RCC 7860 (cell line): ENCODE measurements at regions not wholly inside any gene's neighbourhood (a gene's known extent, or its start where the extent isn't known, plus 50 kb on each side); places are given as distances from the start of the nearest gene placed in this dataset.

Experiments used
- DNase-seq: peaks from one replicate; pipeline ENCODE4 v3.0.0-alpha.2; 2015; ENCODE audit warnings: low spot score
- FAIRE-seq: peaks from 2 replicates; lab custom pipeline; 2012; peaks lifted over from hg19 to GRCh38; lab: Jason Lieb, UNC

DNA sequence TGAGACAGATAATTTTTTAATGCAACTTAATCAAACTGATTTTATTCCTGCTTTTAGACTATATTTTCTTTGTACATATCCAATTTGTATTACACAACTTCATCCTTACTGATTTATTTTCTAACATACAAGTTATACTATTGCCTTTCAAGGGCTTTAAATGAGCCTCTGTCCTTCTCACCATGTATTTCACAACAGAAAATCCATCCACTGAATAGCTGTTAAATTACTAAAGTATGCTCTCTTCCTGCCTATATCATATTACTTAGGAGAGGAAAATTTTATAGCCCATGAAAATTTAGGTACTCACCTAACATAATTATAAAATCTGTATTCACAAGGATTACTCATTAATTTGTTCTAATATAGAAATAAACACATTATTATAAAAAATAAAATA is 528.6 kb downstream of the ANKRD50 start:
- DNase-seq = no peak
- no peak for FAIRE-seq

DNA sequence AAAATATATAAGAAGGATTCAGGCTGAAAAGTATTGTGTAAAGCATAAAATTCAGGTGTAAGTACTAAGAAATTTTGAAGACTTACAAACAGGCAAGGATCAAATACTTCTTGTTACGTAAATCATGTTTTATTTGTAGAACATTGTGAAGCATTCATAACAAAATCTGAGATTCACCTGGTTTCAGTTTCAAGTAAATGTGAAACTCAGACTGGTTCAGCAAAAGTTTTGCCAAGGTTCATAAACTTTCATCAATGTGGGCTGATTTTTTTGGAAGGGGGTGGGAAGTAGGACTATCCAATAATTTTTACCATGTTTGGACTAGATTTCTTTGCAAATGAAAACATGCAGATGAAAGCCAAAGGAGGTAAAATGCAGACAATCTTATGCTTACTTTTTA is 527.7 kb downstream of the ANKRD50 start:
- DNase-seq (no peak), FAIRE-seq (no peak)

DNA sequence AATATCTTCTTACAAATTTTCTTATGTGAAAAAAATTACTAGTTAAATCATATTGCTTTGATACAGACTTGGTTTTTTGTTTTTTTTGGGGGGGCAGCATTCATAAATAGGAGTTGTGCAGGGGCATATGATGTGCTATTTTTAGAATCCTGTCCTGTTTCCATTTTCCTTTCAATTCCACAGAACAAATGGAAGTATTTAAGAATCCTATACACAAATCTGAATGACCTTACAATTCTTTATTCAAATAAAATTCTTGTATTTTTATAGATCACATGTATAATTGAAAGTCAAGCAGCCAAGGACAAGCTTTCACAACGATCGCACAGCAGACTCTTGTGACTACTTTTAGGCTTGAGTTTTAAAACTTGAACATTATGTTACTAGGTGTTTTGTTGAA is 523.9 kb downstream of the ANKRD50 start:
- DNase-seq = no peak
- FAIRE-seq = no peak

DNA sequence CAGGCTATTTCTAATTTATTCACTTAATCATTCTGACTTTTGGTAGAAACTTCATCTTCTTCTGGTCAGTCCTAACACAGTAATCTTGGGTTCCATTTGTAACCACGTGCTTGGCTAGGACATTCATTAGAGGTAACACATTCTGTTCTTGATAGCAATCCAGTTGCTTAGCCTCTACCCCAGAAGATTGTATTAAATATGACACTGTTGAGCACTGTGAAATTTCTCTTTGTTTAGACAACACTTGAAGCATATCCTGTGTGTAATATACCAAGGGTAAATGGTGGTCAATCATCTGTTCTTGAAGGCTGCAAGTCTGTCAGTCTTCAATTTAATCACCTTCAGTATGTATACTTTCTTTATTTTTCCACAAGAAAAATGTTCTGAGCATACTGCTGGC is 523.0 kb downstream of the ANKRD50 start:
- FAIRE-seq (no peak), DNase-seq (no peak)

DNA sequence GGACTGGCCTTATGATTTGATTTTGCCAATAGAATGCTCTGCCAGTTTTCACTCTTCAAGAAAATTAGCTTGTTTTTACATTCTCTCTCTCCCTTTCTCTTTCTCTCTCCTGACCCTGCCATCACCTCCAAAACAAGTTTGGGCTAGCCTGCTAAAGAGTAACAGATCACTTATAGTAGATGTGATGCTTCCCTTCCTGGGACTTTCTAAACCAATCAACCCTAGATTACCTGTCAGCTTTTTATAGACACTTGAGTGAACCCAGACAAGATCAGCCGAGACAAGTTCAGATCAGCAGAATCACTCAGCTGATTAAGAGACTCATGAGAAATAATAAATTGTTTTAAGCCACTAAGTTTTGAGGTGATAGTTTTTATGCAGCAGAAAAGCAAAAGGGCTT is 521.2 kb downstream of the ANKRD50 start:
- no peak for DNase-seq
- FAIRE-seq = no peak

DNA sequence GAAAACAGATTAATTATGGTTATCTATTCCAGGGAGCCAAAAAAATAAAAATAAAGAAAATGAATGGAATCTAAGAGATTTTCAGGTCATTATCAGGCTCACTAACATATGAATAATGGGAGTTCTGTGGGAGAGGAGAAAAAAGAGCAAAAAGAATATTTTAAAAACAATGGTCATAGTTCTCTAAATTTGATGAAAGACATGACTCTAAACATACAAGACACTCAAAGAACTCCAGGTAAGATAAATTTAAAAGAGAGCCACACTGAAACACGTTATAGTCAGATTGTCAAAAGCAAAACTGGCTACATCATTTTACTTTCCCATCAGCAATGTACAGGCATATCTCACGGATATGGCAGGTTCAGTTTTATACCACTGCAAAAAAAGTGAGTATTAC is 520.0 kb downstream of the ANKRD50 start:
- FAIRE-seq = no peak
- DNase-seq = no peak

DNA sequence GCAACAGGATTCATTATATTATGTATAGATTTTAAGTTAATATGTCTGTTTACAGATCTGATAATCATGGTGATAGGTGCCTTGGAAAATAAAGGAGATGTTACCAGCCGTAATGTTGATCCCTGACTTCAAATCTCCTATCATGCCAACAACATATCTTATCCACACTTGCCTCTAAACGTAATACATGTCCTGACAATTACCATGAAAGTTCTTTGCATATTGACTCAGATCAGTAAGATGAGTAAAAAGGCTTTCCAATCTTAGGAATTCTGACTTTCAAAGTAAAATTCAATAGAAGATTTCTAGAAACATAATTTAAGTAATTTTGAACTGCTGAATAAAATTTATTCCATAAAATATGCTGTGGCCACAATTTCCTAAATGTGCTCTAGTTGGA is 513.3 kb downstream of the ANKRD50 start:
- no peak for FAIRE-seq
- DNase-seq = no peak

DNA sequence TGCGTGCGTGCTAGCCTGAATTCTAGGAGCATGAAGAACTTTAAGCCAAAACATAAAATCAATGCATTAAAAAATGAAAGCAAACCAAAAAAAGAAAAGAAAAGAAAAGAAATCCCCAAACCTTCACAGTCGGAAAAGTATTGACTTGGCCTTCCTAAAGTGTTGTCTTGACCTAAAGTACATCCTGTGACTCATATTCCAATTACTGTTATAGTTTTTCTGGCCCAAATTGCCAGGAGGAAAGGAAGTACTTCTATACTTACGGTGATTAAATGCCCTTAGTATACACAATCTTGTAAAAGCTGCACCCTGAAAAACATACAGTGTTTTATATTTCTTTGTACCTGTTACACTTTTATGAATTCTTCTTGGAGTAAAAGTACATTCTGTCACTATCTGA is 512.8 kb downstream of the ANKRD50 start:
- no peak for DNase-seq
- no peak for FAIRE-seq

DNA sequence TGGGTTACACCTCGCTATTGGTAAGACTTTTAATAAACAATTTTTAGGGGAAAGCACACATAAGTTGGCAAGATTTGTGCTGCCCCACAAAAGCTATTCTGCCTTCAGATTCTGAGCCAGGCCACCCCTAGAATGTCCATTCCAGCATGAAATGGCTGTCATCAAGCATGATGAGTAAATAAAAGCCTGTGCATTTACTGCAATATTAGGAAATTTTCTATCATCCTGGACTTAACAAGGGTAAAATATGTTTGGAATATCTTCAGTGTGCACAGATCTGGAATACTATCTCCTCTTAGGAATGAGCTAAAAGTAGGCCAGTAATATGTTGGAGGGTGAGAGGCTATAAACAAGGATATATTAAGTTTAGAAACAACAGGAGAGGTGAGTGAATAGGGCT is 510.9 kb downstream of the ANKRD50 start:
- FAIRE-seq = no peak
- no peak for DNase-seq

DNA sequence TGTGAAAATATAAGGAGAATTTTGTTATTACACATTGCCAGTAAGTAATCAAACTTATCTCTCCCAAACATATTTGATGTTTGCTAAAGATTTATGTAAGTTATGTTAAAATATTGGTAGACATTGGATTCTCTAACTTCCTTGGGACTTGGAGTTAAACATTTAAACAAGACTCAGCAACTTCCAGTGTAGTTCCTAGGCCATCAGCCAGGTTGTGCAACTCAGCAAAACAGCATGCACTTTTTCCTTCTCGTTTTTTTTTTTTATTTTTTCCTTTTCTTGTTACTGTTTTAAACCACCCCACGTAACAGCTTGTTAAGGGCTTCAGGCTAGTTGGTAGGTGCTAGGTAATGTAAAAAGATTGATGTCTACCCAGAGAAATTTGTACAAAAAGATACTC is 510.4 kb downstream of the ANKRD50 start:
- FAIRE-seq (no peak), DNase-seq (no peak)

DNA sequence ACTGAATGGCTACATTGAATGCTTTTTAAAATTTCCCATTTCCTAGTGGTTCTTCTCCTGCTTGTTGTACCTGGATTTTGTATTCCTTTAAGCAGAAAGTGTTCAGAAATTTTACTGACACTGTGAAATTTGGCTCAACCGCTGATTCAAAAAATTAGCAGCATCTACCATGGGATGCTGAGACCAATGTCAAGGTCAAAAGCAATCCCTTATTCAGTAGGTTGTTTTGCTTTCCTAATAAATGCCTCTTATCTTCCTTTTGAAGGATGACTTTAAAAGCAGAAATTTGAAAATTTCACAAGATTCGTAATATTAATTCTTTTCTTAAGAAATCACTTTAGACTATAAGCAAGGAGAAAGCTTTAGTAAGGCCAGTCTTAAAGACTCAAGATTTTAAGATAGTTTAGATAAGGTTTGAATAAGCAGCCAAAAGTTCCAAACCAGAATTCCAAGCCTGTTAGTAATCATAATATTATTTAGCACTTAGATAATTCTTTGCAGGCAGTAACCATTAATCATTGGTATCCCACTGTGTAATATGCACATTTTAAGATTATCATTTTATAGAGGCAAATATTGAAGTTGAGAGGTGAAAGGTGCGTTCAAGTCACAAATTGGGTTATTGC is 508.8 kb downstream of the ANKRD50 start:
- DNase-seq (no peak), FAIRE-seq (no peak)

DNA sequence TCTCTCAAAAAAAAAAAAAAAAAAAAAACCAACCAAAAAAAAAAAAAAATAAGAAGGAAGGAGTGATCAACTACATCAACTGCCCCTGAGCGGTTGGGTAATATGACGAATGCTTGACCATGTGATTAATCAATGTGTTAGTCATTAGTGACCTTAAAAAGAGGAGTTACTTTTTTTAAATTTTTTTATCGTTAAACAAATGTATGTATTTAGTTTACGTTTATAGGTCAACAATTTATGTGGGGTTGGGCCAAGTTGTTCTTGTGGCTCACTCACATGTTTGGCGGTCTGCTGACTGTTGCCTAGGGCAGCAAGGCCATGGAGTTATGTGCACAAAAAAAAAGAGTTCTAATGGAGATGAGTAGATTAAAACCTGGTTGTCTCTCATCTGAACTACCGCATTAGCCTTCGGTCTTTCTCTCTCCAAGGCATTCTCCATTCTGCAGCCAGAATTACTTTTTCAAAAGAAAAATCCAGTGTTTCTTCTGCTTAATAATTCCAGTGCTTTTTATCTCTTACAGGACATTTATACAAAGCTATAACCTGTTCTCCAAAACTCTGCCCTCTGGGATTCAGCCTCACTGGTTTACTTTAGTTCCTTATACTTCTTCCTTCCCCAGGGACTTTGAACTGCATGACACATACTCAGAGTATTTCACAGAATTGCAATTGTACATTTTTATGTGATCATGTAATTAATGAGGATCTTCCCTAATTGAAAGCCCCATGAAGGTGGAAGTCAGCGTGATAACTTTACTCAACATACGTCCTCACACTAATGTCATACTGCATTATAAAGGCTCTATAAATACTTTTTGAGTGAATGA is 505.5 kb downstream of the ANKRD50 start:
- no peak for DNase-seq
- FAIRE-seq = no peak

DNA sequence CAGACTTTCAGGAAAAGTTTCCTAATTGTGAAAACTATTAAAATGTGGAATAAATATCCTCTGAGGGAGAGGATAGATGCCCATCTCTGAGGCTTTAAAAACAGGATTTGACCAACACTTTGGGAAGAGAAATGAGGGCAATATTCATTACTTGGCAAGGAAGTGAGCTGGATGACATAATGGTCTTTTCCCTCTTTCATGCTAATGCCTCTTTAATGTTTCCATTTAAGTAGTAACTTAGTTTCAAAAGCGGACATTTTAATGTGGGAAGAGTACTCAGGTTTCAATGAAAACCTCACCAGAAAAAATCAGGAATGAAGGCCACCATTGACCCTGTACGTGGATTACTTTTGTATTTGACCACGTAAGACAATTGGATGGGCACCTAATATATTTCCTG is 503.3 kb downstream of the ANKRD50 start:
- FAIRE-seq (no peak), DNase-seq (no peak)

DNA sequence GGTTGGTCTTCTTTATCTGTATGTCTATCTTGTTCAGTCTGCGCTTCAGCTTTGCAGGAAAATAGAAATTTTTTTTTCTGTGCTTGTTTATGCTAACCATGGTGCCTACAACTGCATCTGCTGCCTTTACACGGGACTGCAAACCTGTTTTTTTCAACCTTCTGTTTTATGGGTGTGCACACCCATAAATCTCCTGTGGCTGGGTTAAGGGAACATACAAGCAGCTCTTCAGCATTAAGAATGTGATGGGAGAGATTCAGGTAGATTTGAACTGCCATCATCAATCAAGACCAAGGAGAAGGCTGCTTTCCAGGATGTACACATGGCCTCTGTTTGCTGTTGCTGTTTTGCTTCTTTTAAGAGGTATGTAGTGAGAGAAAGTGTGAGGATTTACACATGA is 502.9 kb downstream of the ANKRD50 start:
- DNase-seq (no peak), FAIRE-seq (no peak)

DNA sequence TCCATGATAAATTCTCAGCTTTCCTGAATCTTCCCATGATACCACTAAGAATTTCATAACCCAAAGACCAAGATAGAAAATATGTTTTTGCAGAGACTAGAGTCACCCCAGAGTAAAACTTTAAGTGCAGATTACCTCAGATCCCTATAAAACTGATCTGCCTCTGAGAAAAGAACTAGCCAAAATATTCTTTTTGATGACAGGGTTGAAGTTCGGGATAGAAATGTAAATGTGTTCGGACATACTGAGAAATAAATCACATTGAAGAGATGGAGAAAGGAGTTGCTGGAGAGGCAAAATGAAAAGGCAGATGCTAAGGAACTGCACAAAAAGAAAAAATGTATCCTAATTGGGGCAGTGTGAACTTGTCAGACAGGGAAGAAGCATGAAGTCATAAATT is 501.8 kb downstream of the ANKRD50 start:
- DNase-seq = no peak
- no peak for FAIRE-seq

DNA sequence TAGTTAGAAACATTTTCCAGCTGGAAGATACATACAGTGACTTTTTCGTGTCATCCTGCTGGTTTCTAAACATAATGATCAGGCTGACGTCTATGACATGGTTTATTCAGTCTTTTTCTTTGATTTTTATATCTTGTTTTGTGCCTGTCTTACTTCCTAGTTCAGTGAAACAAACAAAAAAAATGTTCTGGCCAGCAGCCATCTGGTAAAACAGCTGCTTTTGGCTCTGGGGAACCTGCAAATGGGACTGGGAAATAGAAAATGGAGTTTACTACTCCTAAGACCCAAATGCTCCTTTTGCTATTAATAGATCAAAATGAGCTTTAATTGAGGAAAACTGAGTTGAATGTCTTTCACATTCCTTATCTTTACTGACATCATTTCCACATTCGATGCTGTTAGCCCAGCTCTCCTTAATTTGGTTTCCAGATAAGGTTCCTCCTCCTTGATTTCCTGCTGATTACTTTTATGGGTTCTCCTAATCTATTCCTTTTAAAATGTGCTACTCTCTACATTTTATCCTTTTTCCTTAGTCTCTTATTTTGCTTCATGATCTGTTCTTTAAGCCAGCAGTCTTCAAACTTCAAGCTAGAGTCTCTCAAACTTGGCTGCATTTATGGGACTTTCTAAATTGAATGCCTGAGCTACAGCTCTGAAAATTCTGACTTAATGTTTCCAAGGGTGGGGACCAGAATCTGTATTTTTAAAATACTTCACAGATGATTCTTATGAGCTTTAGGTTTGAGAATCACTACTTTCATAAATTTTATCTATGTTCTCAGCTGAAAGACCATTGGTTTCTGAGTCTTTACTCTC is 499.5 kb downstream of the ANKRD50 start:
- FAIRE-seq (no peak), DNase-seq (no peak)

DNA sequence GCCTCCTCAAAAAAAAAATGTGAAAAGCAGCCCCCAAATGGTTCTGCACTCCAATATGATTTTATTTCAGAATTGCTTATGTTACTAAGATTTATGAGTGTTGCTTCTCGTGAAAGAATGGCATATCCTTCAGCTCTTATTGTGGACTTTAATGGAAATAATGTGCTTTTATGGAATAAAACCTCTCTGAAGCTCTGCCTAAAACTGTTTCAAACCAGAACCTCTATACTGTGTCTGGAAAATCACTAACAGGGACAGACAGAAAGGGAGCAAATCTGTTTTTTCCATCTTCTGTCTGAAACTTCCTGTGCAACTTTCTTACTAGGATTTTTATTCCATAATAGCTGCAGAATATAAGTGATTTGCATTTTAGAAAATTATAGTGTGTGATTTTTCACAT is 493.1 kb downstream of the ANKRD50 start:
- FAIRE-seq = no peak
- no peak for DNase-seq

DNA sequence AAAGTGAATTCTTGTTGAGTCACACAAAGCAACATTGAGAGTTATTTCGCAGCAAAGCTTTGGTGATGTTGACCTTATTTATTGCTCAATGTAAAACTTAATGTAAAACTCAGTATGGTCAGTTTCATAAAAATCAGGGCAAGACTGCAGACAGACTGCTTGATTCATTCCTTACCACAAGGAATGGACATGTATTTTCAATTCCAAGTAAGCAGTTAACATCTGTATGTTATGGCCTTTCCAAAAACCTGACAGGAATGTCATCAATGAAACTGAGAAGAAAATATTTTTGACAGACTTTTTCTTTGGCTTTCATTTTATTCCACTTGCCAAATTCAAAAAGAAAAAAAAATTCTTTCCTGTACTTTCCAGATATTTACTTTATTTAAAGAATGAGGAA is 488.3 kb downstream of the ANKRD50 start:
- DNase-seq (no peak), FAIRE-seq (no peak)

DNA sequence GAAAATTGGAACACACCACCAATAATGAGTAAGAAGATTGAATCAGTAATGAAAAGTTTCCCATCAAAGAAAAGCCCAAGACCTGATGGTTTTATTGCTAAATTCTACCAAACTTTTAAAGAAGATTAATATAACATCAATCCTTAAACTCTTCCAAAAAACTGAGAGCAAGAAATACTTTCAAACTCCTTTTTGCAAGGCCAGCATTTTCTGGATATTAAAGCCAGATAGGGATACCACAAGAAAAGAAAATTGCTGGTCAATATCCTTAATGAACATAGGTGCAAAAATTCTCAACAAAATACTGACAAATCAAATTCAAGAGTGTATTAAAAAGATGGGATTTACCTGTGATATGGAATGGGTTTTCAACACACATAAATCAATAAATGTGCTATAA is 484.6 kb downstream of the ANKRD50 start:
- FAIRE-seq (no peak), DNase-seq (no peak)

DNA sequence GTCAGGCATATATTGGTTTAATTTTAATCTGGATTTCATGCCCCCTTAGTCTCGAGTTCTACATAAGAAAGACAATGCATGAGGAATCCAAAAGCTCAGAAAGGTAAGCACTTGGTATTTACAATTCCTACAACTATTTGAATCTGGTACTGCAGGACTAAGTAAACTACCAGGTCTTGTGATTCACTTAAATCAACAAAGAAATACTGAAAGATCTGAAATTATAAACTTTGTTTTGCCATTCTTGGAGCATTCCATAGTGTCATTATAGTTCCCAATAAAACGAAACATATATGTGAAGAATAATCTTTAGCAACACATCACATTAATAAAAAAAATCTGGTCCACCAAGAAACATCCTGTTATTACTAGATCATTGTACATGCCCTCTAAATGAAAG is 482.3 kb downstream of the ANKRD50 start:
- DNase-seq (no peak), FAIRE-seq (no peak)

DNA sequence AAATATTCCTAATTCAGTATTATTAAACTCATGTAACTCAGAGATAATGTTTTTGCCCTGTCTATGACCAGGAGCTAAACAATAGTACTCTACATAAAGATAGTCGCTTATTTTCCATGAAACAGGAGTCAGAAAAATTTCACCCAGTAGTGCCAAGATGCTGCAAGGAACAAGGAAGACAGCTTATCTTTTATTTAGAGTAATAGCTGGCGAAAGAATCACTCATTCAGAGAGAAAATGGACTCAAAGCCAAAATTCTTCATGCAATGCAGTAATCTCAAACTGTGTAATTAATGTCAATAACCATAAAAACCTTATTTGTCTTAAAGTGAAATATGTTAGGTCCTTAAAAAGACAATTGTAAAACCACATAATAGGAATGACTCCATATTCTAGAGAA is 477.8 kb downstream of the ANKRD50 start:
- FAIRE-seq (no peak), DNase-seq (no peak)
